ENCODE measurements at regions not wholly inside any gene's neighbourhood (a gene's known extent, or its start where the extent isn't known, plus 50 kb on each side); places are given as distances from the start of the nearest gene placed in this dataset.

- TF ChIP-seq CTCF (IDR thresholded peaks at IDR 0.05) (no peak), POLR2A (IDR thresholded peaks at IDR 0.05) (no peak)
Measured at GRCh38 chr14:105843444-105844046, 317.2 kb downstream of the TMEM121 start.

All from body of pancreas (tissue), 4 donors.